HG02938 (cell line): ENCODE measurements at regions not wholly inside any gene's neighbourhood (a gene's known extent, or its start where the extent isn't known, plus 50 kb on each side); places are given as distances from the start of the nearest gene placed in this dataset.
A peak's percentile ranks its signal among the peaks of the same experiment; 100 is the strongest.
"Not testable (repeated sequence)": the region's sequence is repeated elsewhere in the genome, so short reads cannot be mapped to it uniquely, and the experiment has no call there.

Experiments used
- ATAC-seq: cut with Tn5 transposase; IDR thresholded peaks from one replicate; pipeline ENCODE4 v1.9.1; 2021; ENCODE audit warnings: mild to moderate bottlenecking, moderate library complexity; ENCODE audit not compliant: unreplicated experiment

- peak; percentile 90 for ATAC-seq
Observed at GRCh38 chr5:118506217-118506852, 482.0 kb downstream of the DTWD2 start.

GRCh38 chr5:118502232-118502631 lies 486.1 kb downstream of the DTWD2 start:
- not testable (repeated sequence) for ATAC-seq

GRCh38 chr5:118491351-118491750 lies 497.0 kb downstream of the DTWD2 start:
- ATAC-seq: no peak

DNA sequence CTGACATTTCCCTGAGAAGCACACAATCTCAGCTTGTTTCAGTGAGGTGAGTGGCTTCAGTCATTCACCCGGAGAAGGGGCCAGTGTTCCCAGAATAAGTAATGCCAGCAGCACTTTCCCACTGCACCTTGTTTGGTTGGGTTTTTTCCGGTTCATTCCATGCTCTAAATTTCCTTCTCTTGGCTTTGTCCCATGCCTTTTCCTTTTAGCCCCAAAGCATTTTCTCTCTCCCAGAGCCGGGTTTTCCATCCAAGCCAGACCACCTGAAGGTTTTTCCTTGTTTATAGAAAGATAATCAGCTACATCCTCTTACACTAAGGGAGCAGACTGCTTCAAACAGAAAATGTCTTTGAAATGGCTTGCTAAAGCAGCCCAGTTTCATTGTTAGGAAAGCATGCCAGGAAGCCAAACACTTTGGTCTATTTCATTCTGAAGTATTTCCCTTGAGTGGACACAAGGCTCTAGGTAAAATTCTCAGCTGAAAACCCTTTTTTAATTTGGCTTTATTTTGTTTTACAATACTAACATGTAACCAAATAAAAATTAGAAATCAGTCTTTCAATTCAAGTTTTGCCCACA lies 501.6 kb downstream of the DTWD2 start:
- ATAC-seq: no peak

- ATAC-seq: no peak
Observed at GRCh38 chr5:118479285-118479684, 509.1 kb downstream of the DTWD2 start.

DNA sequence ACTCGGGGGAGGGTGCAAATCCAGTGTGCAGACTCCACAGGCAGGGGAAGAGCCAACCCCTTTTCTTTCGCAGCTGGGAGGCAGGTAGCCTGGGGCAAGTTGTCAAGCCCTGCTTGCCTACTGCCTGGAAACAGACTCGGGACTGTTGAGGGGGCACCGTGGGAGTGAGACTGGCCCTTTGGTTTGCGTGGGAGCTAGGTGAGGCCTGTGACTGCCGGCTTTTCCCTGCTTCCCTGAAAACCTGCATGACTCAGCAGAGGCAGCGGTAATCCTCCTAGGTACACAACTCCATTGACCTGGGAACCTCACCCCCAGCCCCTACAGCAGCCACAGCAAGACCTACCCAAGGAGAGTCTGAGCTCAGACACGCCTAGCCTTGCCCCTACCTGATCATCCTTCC lies 509.5 kb downstream of the DTWD2 start:
- no peak for ATAC-seq

DNA sequence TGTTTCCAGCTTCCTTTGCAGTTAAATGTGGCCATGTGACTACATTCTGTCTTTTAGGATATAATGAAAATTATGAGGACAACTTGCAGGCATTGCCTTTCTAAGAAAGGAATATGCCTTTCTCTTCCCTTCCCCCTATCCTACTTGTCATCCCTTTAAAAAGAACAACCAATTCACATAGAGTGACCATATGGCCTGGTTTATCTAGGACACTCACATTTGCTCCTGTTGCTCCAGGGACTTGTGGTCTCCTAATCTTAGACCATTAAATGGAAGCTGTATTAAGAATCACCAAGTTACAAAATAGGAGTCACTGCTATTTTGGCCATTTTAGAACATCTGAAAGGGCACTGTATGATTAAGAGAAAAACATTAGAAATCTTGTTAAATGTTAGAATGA lies 520.3 kb downstream of the DTWD2 start:
- ATAC-seq: no peak

GRCh38 chr5:118467103-118467502 lies 521.2 kb downstream of the DTWD2 start:
- no peak for ATAC-seq

DNA sequence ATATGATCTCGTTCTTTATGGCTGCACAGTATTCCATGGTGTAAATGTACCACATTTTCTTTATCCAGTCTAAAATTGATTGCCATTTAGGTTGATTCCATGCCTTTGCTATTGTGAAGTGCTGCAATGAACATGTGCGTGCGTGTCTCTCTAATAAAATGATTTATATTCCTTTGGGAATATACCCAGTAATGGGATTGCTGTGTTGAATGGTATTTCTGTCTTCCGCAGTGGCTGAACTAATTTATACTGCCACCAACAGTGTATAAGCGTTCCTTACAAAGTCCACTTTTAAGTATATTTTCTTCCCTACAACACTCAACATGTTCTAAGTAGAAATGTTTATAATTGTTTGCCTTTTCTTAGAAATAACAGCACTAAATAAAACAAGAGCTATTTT lies 521.9 kb downstream of the DTWD2 start:
- ATAC-seq: no peak

DNA sequence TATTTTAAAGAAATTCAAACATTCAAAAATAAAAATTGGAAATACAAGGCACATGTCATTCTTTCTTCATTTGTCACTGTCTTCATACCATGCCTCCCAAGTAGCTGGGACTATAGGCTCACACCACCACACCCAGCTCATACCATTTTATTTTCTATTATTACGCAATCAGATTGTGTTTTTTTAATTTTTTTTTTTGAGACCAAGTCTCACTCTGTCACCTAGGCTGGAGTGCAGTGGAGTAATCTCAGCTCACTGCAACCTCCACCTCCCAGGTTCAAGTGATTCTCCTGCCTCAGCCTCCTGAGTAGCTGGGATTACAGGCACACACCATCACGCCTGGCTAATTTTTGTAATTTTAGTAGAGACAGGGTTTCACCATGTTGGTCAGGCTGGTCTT lies 526.1 kb downstream of the DTWD2 start:
- not testable (repeated sequence) for ATAC-seq

GRCh38 chr5:118461436-118461835 lies 526.9 kb downstream of the DTWD2 start:
- no peak for ATAC-seq

GRCh38 chr5:118459490-118459889 lies 528.9 kb downstream of the DTWD2 start:
- ATAC-seq: no peak

DNA sequence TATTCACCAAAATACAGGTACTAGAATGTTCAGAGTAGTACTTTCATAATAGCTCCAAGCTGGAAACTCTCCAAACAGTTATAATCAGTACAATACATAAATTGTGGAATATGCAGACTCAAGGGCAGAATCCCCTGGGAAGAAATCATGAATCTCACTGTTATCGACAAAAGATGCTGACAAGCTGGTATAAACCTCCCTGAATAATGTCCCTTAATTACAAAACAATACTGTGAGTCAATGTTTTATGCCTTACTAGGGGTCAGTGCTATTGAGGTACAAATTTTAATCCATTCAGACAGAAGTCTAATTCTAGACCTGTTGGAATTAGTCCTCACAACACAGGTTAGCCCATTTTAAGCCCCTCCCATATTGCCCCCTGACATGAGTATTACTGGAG lies 532.3 kb downstream of the DTWD2 start:
- no peak for ATAC-seq

DNA sequence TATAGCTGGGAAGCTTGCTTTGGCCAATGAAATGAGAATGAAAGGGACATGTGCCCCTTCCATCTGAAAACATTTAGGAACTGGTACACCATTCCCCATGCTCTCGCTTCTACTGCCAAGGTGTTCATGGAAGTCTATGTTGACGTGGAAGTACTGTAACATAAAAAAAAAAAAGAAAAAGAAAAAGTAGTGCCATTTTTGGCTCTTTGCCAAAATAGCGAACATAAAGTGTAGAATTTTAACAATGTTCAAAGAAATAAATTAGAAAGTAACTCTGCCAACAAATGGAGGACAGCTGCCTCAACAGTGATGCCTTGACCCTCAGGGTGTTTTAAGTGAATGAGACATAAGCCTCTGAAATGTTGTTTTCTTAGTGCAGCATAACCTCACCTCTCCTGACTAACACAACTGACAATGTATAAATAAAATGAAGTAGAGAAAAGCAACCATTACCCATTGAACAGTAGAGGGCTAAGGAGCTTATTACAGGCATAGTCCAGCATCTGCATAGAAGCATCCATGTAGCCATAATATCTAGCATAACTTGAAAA lies 536.6 kb downstream of the DTWD2 start:
- no peak for ATAC-seq

GRCh38 chr5:118450554-118451332 lies 537.6 kb downstream of the DTWD2 start:
- no peak for ATAC-seq

DNA sequence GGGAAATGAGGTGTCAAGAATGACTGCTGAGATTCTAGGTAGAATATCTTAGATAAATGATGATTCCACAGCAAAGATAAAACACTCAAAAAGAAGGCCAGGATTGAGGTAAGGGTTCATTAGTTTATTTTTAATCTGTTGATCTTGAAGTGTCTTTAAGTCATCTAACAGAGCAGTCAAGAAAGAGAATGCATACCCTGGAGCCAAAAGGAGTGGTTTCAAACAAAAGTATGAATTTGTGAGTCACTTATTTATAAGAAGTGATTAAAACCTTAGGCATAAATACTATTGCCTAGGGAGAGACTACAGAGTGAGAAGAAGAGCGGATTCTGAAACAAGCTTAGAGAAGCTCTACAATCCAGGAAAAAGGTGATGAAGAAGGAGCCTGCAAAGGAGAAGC lies 541.0 kb downstream of the DTWD2 start:
- ATAC-seq: no peak

GRCh38 chr5:118441956-118442355 lies 546.4 kb downstream of the DTWD2 start:
- no peak for ATAC-seq

DNA sequence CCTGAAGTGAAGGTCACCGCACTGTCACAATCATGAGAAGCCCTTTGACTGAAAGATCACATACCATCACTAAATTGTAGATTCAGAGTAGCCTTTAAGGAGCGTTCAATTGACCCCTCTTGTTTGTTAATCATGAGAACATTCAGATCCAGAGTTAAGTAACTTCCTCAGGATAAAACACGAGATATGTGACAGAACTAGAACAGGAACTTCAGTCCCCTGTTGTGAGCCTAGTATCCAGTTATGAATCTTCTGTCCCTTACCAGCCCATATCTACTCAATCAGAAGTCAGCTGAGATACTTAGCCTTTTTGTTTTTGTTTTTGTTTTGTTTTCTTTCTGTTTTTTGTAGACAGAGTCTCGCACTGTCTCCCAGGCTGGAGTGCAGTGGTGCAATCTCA lies 547.3 kb downstream of the DTWD2 start:
- ATAC-seq: no peak

DNA sequence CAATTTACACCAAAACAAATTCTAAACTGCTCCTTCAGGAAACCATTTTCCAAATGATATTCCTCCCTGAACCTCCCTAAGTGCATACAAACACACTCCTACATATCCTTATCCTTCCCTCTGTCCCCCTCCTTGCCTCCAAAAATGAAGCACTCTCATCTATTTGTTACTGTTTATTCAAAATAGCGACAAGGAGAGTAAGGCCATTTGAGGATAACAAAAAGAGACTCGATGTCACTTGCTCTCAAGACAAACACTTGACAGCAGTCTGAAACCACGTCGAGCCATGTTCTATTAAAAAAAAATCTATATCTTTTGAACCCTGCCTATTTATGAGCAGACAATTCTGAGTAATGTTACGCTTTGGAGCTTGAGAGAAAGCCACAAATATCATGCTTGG lies 547.9 kb downstream of the DTWD2 start:
- ATAC-seq: no peak

- ATAC-seq: no peak
Observed at GRCh38 chr5:118439831-118440230, 548.5 kb downstream of the DTWD2 start.

DNA sequence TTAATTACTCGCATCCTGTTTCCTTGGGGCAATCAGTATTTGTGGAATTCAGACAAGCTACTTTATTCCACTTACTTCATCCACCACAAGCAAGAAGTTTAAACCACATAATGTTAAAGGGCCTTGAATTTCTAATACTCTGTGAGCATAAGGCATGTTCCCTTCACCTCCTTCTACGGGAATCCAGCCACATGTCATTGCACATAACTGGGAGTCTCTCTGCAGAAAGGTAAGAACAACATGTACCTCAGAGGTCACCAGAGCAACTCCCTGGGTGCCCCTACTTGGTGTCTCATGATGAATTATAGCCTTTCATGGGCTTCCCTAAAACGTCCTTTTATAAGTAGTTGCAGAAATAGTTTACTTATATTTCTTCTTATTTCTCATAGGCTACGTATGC lies 553.2 kb downstream of the DTWD2 start:
- no peak for ATAC-seq

GRCh38 chr5:118434522-118434921 lies 553.8 kb downstream of the DTWD2 start:
- ATAC-seq: no peak
